Skeletal muscle cell (primary cell): ENCODE measurements at regions not wholly inside any gene's neighbourhood (a gene's known extent, or its start where the extent isn't known, plus 50 kb on each side); places are given as distances from the start of the nearest gene placed in this dataset.
"Not testable (repeated sequence)": the region's sequence is repeated elsewhere in the genome, so short reads cannot be mapped to it uniquely, and the experiment has no call there.

ENCODE experiments used
- DNase-seq: peaks from one replicate; pipeline ENCODE4 v3.0.0-alpha.2; 2010; ENCODE audit warnings: low read depth
- H3K4me3 ChIP-seq: 2 replicates; pipeline ENCODE4 v1.5.1; 2011; ENCODE audit warnings: low read depth, mild to moderate bottlenecking, control low read depth, low read length, moderate library complexity

DNA sequence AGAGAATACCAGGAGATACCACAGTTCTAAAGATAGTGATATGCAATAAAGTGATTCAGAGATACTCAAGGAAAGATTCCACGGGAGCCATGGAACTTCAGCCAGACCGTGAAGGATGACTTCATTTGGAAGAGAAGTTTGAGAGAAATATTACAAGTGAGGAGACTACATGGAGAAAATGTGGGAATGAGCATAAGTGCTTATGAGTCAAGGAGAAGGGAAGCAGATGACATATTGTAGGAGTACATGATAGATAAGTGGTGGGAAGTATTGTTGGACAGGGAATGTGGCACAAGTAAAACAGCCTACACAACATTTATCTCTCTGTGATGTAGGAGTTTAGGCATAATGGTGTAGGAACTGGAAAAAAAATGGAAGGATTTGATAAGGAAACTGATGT, 122.1 kb upstream of the FBXL17 start:
- DNase-seq, result no peak
- no peak overlapping the region for H3K4me3 ChIP-seq

DNA sequence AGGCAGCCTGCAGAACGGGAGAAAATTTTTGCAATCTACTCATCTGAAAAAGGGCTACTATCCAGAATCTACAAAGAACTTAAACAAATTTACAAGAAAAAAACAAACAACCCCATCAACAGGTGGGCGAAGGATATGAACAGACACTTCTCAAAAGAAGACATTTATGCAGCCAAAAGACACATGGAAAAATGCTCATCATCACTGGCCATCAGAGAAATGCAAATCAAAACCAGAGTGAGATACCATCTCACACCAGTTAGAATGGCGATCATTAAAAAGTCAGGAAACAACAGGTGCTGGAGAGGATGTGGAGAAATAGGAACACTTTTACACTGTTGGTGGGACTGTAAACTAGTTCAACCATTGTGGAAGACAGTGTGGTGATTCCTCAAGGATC, 113.7 kb upstream of the FBXL17 start:
- not testable (repeated sequence) for H3K4me3 ChIP-seq, DNase-seq

DNA sequence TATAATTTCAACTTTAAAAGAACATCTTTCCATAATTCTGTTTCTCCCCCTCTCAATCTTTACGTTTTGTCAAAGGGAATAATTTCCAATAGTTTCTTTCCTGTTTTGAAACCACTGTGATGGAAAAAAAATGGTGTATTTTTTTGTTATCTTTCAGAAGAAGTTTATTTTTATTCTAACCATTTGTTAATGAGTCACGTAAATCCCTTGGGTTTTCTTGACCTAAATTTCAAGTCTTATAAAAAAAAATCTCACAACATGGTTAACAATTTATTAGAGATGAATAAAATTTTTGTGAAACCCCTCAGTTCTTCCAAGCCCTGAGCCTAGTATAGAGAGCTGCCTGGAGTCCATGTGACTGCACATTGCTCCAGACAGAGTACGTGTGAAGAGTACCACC, 106.1 kb upstream of the FBXL17 start:
- no peak overlapping the region for H3K4me3 ChIP-seq
- DNase-seq, result no peak

DNA sequence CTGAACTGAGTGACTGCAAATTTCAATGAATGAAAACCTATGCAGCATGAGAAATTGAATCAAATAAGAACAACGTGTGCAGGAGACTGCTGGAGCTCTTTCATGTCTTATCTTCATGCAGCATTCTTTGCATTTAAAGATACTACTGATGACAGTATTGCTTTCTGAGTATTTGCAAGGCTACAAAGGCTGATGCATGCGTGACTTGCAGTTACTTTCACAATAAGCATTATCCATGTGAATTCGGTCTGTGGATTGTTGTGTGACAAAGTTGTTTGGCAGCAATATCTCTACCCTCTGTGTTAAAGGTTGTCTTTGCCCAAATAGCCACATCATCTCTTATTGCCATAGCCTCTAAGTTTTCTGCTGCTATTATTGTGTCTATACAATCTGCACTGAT, 102.1 kb upstream of the FBXL17 start:
- no peak overlapping the region for H3K4me3 ChIP-seq
- no peak for DNase-seq

DNA sequence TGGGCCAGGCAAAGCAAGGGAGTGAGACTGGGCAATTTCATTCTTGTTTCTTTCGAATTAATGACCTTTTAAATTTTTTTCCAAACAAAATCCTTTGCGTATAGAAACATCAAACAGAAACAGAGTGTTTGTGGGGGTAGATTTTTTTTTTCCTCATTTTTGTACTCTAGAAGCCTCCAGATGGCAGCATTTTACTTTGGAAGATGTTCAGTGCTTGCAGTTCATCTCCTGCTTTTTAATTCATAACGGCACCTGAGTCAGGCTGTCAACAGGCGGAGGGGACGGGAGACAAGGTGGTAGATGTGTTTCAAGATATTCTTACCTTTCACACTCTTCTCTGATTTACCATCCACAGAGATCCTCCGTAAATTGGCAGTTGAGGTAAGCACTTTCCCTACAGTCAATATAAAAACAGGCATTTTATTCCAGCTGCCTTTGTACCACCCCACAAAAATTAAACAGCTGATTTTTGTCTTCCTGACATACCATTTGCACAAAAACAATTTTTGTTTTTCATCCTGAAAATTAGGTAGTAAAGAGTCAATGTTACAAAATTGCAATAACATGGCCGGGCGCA, 99.5 kb upstream of the FBXL17 start:
- no peak overlapping the region for H3K4me3 ChIP-seq

DNA sequence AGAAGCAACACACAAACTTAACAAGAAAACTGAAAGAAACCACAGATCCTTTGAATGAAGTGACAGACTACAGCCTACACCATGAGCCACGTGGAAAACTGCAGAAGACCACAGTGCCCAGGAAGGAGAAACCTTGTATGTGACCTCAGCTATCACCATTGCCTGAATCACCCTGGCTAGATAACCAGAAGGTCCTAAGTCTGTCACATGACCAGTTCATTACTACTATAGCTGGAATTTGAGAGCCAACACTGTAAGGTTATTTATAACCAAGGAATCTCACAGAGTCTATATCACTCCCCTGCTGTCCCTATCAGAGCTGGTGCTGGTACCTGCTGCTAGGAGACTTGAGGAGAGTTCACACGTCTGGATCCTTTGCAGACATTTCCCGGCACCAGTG, 90.3 kb upstream of the FBXL17 start:
- H3K4me3 ChIP-seq, result no peak overlapping the region
- DNase-seq, result no peak

More for the DNA sequence above, 99.5 kb upstream of the FBXL17 start:
- DNase-seq, result no peak

DNA sequence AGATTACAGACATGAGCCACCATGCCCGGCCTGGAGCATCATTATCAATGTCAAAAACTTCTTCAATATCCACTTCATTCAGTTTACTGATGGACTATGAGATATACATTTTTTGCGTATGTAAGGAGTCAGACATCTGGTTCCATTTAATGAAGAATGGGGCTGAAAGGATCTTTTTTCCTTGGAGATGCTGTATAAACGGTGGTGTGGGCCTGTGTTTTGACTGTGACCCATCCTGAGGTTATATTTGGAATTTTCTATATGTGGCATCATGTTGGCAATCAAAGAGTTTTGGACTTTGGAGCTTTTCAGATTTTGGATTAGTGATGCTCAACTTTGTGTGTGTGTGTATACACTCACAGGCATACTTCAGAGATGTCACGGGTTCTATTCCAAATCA, 85.7 kb upstream of the FBXL17 start:
- DNase-seq, result no peak
- H3K4me3 ChIP-seq, result no peak overlapping the region

DNA sequence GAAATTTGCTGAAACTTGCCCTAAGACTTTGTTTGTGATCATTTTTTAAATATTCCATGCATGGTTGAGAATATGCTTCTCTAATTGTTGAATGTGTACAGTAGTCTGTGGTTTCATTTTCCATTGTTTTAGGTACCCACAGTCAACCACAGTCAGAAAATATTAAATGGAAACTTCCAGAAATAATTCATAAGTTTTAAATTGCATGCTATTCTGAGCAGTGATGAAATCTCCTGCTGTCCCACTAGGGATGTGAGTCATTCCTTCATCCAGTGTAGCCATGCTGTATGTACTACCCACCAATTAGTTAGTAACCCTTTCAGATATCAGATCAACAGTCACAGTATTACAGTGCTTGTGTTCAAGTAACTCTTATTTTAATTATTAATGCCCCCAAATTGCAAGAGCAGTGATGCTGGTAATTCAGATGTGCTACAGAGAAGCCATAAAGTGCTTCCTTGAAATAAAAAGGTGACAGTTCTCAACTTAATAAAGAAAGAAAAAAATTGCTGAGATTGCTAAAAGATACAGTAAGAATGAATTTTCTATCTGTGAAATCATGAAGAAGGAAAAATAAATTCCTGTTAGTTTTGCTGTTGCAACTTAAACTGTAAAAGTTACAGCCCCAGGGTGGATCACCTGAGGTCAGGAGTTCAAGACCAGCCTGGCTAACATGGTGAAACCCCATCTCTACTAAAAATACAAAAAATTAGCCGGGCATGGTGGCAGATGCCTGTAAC, 79.9 kb upstream of the FBXL17 start:
- H3K4me3 ChIP-seq, result no peak overlapping the region
- DNase-seq, result peak; percentile 65

DNA sequence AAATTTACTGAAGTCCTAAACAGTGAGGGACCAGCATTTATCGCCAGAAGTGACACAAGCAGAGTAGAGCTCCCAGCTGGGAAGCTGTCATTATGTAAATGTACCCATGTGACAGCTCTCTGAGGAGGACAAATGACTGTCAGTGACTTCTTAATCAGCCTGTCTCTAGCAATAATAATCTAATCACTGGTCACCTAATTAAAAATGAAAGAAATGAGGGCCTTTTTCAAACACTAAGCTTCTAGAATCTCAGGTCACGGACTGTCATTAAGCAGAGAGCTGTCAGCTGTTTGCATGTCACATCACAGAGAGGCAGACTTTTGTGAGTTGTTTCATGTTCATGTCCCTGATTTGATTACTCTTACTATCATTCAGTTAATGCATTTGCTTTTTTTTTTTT, 77.9 kb upstream of the FBXL17 start:
- DNase-seq, result no peak
- H3K4me3 ChIP-seq, result no peak overlapping the region

DNA sequence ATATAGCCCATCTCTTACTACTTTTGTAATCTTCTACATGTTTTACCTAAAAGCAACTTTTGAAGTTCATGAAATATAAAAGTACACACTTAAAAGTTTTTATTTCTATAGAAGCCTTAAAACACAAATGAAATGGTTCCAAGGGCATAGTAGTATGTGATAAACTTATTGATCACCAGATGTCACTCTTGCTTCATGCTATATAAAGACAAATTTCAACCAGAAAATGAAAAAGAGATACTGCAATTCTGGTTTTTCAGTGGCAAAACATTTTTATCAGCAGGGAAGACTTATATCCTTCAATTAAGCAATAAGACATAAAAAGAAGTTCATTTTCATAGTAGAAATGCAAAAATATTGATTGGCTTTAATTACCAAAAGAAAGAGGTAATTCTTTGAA, 69.4 kb upstream of the FBXL17 start:
- no peak for DNase-seq
- H3K4me3 ChIP-seq, result no peak overlapping the region

DNA sequence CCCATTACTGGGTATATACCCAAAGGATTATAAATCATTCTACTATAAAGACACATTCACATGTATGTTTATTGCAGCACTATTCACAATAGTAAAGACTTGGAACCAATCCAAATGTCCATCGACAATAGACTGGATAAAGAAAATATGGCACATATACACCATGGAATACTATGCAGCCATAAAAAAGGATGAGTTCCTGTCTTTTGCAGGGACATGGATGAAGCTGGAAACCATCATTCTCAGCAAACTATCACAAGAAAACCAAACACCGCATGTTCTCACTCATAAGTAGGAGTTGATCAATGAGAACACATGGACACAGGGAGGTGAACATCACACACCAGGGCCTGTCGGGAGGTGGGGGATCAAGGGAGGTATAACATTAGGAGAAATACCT, 62.2 kb upstream of the FBXL17 start:
- not testable (repeated sequence) for H3K4me3 ChIP-seq, DNase-seq

DNA sequence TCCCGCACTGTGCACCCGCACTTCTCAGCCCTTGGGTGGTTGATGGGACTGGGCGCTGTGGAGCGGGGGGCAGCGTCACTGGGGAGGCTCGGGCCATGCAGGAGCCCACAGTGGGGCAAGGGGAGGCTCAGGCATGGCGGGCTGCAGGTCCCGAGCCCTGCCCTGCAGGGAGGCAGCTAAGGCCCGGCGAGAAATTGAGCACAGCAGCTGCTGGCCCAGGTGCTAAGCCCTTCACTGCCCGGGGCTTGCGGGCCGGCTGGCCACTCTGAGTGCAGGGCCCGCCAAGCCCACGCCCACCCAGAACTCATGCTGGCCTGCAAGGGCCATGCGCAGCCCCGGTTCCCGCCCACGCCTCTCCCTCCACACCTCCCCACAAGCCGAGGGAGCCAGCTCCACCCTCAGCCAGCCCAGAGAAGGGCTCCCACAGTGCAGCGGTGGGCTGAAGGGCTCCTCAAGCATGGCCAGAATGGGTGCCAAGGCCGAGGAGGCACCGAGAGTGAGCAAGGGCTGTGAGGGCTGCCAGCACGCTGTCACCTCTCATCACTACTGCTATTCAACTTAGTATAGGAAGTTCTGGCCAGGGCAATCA, 60.3 kb upstream of the FBXL17 start:
- not testable (repeated sequence) for H3K4me3 ChIP-seq, DNase-seq

DNA sequence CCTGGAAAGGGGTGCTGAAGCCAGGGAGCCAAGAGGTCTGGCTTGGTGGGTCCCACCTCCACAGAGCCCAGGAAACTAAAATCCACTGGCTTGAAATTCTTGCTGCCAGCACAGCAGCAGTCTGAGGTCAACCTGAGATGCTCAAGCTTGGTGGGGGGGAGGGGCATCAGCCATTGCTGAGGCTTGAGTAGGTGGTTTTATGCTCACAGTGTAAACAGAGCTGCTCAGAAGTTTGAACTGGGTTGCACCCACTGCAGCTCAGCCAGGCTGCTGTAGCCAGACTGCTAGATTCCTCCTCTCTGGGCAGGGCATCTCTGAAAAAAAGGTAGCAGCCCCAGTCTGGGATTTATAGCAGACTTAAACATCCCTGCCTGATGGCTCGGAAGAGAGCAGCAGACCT, 55.5 kb upstream of the FBXL17 start:
- no peak for DNase-seq

DNA sequence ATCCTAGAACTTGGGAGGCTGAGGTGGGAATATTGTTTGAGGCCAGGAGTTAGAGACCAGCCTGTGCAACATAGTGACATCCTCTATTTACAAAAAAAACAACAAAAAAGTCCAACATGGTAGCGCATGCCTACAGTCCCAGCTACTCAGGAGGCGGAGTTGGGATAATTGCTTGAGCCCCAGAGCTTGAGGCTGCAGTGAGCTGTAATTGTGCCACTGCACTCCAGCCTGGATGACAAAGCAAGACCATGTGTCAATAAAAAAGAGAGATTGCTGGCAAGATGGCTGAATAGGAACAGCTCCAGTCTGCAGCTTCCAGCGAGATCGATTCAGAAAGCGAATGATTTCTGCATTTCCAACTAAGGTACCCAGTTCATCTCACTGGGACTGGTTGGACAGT, 54.8 kb upstream of the FBXL17 start:
- DNase-seq, result no peak
- no peak overlapping the region for H3K4me3 ChIP-seq

More for the DNA sequence above, 55.5 kb upstream of the FBXL17 start:
- no peak overlapping the region for H3K4me3 ChIP-seq

DNA sequence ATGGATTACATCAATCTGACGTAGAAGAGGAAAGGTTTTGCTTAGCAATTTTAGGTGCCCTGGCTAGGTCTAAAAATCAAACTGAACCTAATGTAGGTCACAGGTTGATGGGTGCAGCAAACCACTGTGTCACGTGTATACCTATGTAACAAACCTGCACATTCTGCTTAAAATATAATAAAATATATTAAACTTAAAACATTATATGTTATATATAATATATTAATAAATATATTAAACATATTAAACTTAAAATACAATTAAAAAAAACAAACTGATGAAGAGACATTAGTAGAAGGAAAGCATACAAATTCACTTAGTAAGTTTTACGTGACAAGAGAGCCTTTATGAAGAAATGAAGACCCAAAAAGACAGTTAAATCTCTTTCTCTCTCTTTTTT, 51.7 kb upstream of the FBXL17 start:
- H3K4me3 ChIP-seq, result no peak overlapping the region
- no peak for DNase-seq

DNA sequence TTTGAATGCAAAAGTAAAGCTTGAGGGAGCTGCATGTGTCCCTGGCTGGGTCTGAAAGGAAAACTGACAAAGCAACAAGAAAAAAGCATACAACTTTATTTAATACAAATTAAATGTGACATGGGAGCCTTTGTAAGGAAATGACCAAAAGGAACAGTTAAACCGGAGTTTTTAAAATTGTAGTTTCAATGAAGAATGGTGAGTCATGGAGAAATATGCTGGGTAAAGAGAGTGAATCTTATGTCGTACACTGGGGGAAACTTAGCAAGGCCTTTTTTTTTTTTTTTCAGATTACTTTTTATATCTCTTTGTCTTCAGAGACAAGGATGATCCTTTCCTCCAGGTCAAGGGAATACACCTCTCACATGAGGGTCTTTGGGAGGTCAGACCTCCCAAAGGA, 50.1 kb upstream of the FBXL17 start:
- peak; percentile 12 for DNase-seq
- H3K4me3 ChIP-seq, result no peak overlapping the region
